ENCODE measurements at regions not wholly inside any gene's neighbourhood (a gene's known extent, or its start where the extent isn't known, plus 50 kb on each side); places are given as distances from the start of the nearest gene placed in this dataset.
"Not testable (repeated sequence)": the region's sequence is repeated elsewhere in the genome, so short reads cannot be mapped to it uniquely, and the experiment has no call there.

- not testable (repeated sequence) for H3K27me3 ChIP-seq (ENCODE audit: control insufficient read depth, insufficient read depth, low read length); H3K27ac ChIP-seq (ENCODE audit: insufficient read depth, low read length, poor library complexity, severe bottlenecking); H3K27ac Mint-ChIP-seq; DNase-seq; H3K36me3 ChIP-seq (ENCODE audit: control insufficient read depth, insufficient read depth, low read length); ATAC-seq (ENCODE audit: low read depth in 2 of 2); H3K36me3 Mint-ChIP-seq; H3K4me3 ChIP-seq (ENCODE audit: low read depth, low read length); H3K4me1 Mint-ChIP-seq; H3K4me3 Mint-ChIP-seq; H3K9me3 ChIP-seq (ENCODE audit: control insufficient read depth in 2 of 2, low read length in 2 of 2); H3K4me1 ChIP-seq (ENCODE audit: control insufficient read depth, insufficient read depth, low read length, poor library complexity, severe bottlenecking); H3K27me3 Mint-ChIP-seq; H3K9me3 Mint-ChIP-seq
These were observed 57.3 kb upstream of the MTLN start for GRCh38 chr2:110269674-110270073.

- H3K27ac ChIP-seq (ENCODE audit: insufficient read depth, low read length, poor library complexity, severe bottlenecking); H3K36me3 Mint-ChIP-seq; H3K4me3 Mint-ChIP-seq; H3K4me3 ChIP-seq (ENCODE audit: low read depth, low read length); DNase-seq; H3K4me1 Mint-ChIP-seq; H3K27me3 ChIP-seq (ENCODE audit: control insufficient read depth, insufficient read depth, low read length); H3K4me1 ChIP-seq (ENCODE audit: control insufficient read depth, insufficient read depth, low read length, poor library complexity, severe bottlenecking); H3K9me3 ChIP-seq (ENCODE audit: control insufficient read depth in 2 of 2, low read length in 2 of 2); H3K27ac Mint-ChIP-seq; H3K36me3 ChIP-seq (ENCODE audit: control insufficient read depth, insufficient read depth, low read length); H3K27me3 Mint-ChIP-seq; H3K9me3 Mint-ChIP-seq: not testable (repeated sequence)
- peak; percentile 48 to 67 for ATAC-seq (ENCODE audit: low read depth in 2 of 2)
These were observed 55.6 kb upstream of the MTLN start for GRCh38 chr2:110267828-110268407.

GRCh38 chr2:110264804-110265203 lies 52.5 kb upstream of the MTLN start:
- DNase-seq; H3K4me1 Mint-ChIP-seq; H3K27me3 ChIP-seq (ENCODE audit: control insufficient read depth, insufficient read depth, low read length); H3K36me3 Mint-ChIP-seq; H3K27ac ChIP-seq (ENCODE audit: insufficient read depth, low read length, poor library complexity, severe bottlenecking); H3K9me3 ChIP-seq (ENCODE audit: control insufficient read depth in 2 of 2, low read length in 2 of 2); H3K36me3 ChIP-seq (ENCODE audit: control insufficient read depth, insufficient read depth, low read length); ATAC-seq (ENCODE audit: low read depth in 2 of 2); H3K4me3 Mint-ChIP-seq; H3K4me1 ChIP-seq (ENCODE audit: control insufficient read depth, insufficient read depth, low read length, poor library complexity, severe bottlenecking); H3K4me3 ChIP-seq (ENCODE audit: low read depth, low read length); H3K27me3 Mint-ChIP-seq; H3K9me3 Mint-ChIP-seq; H3K27ac Mint-ChIP-seq: not testable (repeated sequence)

GRCh38 chr2:110264076-110264681 lies 51.8 kb upstream of the MTLN start:
- not testable (repeated sequence) for H3K9me3 Mint-ChIP-seq; H3K27me3 ChIP-seq (ENCODE audit: control insufficient read depth, insufficient read depth, low read length); ATAC-seq (ENCODE audit: low read depth in 2 of 2); H3K9me3 ChIP-seq (ENCODE audit: control insufficient read depth in 2 of 2, low read length in 2 of 2); H3K4me3 Mint-ChIP-seq; DNase-seq; H3K27ac ChIP-seq (ENCODE audit: insufficient read depth, low read length, poor library complexity, severe bottlenecking); H3K4me1 Mint-ChIP-seq; H3K4me1 ChIP-seq (ENCODE audit: control insufficient read depth, insufficient read depth, low read length, poor library complexity, severe bottlenecking); H3K36me3 Mint-ChIP-seq; H3K36me3 ChIP-seq (ENCODE audit: control insufficient read depth, insufficient read depth, low read length); H3K4me3 ChIP-seq (ENCODE audit: low read depth, low read length); H3K27ac Mint-ChIP-seq; H3K27me3 Mint-ChIP-seq

GRCh38 chr2:110263462-110263861 lies 51.1 kb upstream of the MTLN start:
- H3K9me3 ChIP-seq (ENCODE audit: control insufficient read depth in 2 of 2, low read length in 2 of 2); H3K9me3 Mint-ChIP-seq; H3K36me3 ChIP-seq (ENCODE audit: control insufficient read depth, insufficient read depth, low read length); ATAC-seq (ENCODE audit: low read depth in 2 of 2); H3K27me3 ChIP-seq (ENCODE audit: control insufficient read depth, insufficient read depth, low read length); H3K4me1 Mint-ChIP-seq; DNase-seq; H3K27ac ChIP-seq (ENCODE audit: insufficient read depth, low read length, poor library complexity, severe bottlenecking); H3K27me3 Mint-ChIP-seq; H3K27ac Mint-ChIP-seq; H3K4me3 ChIP-seq (ENCODE audit: low read depth, low read length); H3K36me3 Mint-ChIP-seq; H3K4me3 Mint-ChIP-seq; H3K4me1 ChIP-seq (ENCODE audit: control insufficient read depth, insufficient read depth, low read length, poor library complexity, severe bottlenecking): not testable (repeated sequence)

Data from CD4-positive, CD25-positive, alpha-beta regulatory T cell (primary cell).